ENCODE measurements at regions not wholly inside any gene's neighbourhood (a gene's known extent, or its start where the extent isn't known, plus 50 kb on each side); places are given as distances from the start of the nearest gene placed in this dataset.
"Not testable (repeated sequence)": the region's sequence is repeated elsewhere in the genome, so short reads cannot be mapped to it uniquely, and the experiment has no call there.

DNA sequence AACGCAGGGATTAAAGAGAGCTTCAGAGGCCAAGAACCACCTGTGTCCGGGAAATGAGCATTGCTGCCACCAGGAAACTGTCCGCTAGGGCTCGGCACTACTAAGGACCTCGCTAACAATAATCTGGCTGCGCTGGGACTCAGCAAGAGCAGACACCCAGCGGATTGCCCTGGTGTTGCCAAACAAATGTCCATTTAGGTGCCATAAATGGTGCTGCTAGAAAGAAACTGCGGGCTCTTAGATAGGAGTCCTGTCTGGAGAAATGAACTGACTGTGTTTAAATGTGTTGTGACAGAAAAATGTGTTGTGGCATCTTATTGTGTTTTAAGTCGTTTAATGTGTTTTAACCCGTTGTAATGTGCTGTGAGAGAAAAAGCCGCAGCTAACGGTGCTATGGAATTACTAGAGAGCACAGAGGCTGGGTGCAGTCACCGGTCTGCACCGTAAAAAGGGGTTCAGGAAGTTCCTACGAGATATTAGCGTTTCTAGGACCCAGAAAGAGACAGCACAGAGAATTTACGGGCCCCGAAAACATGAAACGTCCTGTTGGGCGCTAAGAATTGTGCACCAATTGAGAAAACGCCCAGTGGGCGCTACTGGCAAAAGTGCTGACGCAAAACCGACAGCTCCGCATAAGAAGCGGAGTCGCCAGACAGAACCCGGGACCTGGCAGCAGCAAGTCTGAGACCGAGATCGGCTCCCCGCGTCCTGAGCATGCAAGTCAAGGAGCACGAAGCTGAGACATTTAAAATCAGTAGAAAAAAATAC lies 90.6 kb downstream of the ANXA2R start:
- DNase-seq = peak; percentile 85

DNA sequence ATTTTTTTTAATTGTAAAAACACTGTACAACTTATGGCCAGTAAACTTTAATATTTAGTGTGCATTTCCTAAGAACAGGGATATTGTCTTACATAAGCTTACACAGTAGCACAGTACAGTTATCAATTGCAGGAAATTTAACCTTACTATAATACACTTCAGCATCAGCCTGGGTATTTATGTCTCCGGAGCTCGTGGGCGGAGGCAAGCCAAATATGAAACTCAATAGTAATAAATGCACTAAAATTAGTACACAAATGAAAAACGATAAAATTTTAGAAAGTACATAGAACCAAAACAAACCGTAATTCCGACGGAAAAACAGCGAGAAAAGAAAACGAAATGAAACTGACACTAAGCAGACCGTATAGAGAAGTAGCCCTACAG lies 91.2 kb downstream of the ANXA2R start:
- DNase-seq = no peak

DNA sequence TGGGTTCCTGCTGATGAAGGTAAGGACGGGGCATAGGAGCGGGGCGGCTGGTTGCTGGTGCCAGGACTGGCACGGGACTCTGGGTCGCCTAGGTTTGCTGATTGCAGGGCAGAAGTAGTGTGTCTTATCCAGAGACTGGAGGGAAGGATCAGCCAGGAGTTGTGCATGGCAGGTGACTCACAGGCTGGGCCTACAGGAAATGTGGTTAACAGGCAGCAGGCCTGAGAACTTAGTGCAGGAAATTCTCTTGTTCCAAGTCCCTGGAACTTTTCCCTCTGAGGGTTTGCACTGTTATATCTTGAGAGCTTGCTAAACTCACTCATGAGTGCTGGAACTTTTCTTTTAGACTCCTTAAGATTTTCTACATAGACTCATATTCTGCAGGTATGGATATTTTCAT lies 95.1 kb downstream of the ANXA2R start:
- DNase-seq = no peak

DNA sequence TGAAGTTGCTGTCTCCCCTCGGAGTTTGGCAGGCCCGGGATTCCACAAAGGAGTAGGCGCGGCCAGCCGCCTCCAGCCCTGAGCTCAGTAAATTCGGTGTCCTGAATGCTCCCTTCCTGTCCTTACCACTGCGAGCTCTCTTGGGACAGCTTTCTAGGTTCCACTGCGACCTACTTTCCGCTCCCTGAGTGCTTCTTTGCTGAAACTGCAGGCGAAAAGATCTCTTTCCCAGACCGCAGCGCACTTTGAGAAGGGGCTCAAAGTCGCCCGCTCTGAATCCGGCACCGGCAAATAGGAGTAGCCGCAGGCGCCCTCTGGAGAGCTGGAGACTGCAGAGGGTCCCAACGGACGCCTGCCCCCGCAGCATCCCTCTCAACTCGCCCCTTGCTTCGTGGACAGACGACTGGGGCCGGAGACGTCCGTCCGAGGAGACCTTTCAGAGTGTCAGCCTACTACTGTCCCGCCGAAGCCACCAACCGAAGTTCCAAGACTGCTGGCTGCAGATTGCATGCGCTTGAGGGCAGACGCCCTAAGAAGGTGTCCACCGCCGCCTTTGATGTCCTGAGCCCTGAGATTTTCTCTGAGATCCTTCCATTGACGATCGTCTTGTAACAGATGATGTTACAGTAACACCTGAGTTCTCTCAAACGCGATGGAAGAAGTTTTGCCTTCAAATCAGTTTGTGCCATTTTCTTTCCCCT lies 96.0 kb downstream of the ANXA2R start:
- no peak for DNase-seq

DNA sequence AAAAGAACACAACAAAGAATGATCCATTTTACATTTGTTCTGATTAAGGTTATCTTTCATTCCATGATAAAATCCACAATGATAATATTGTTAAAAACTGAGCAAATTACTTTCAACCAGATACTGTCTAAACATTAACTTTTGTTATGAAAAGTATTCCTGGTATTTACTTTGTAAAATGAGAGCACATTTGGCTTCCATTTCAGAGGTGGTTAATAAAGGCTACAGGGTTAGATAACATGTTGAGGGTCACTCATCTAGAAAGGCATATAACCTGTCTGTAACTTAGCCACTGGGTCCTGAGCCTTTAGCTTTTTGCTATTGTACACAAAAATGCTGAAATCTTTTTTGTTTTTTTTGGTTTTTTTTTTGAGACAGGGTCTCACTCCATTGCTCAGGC lies 99.3 kb downstream of the ANXA2R start:
- DNase-seq = no peak

DNA sequence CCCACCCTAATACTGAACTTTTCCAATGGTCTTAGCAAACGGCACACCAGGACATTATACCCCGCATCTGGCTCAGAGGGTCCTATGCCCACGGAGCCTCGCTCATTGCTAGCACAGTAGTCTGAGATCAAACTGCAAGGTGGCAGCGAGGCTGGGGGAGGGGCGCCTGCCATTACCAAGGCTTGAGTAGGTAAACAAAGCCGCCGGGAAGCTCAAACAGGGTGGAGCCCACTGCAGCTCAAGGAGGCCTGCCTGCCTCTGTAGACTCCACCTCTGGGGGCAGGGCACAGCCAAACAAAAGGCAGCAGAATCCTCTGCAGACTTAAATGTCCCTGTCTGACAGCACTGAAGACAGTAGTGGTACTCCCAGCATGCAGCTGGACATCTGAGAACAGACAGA lies 108.1 kb downstream of the ANXA2R start:
- not testable (repeated sequence) for DNase-seq

DNA sequence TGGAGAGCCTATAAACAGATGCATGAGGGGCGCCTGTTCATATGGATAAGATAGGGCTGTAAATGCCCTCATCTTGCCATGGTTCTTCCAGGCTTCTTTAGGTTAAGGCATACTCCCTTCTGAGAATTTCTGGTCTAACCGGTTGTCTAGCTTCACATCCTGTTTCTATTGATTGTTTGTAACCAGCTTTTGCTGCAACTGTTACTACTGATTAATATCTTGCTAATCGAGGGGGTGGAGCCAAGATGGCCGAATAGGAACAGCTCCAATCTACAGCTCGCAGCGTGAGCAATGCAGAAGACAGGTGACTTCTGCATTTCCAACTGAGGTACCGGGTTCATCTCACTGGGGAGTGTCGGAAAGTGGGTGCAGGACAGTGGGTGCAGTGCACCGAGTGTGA lies 108.7 kb downstream of the ANXA2R start:
- DNase-seq = not testable (repeated sequence)

DNA sequence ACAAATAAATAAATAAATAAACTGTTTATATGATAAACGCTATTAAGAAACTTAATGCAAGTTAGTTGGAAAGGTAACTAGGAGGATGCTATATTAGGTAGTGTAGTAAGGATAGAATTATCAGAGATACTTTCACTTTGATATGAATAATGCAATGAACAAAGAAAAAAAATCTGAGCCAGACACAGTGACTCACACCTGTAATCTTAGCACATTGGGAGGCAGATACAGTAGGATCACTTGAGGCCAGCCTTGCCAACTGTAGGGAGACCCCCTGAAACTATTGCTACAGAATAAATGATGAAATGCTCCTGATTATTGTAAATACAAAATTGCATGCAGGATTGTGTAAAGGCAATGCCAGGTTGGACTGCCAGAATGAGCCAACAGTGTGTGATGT lies 109.2 kb downstream of the ANXA2R start:
- no peak for DNase-seq

DNA sequence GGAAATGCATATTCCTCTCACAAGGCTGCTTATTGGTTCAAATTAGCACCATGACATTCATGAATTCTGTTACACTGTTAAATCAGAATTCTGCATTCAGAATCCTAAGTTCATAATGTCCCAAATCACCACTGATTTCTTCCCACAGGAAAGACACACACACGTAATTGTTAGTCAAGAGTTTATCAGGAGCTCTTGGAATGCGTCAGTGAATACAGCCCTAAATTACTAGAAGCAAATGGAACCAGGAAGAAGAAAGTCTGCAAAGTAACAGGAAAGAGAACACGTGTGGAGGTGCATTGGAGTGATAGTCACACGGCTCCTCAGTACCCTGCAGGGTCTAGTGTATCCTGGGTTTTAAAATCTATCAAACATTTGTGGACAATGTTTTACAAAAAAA lies 110.2 kb downstream of the ANXA2R start:
- no peak for DNase-seq

DNA sequence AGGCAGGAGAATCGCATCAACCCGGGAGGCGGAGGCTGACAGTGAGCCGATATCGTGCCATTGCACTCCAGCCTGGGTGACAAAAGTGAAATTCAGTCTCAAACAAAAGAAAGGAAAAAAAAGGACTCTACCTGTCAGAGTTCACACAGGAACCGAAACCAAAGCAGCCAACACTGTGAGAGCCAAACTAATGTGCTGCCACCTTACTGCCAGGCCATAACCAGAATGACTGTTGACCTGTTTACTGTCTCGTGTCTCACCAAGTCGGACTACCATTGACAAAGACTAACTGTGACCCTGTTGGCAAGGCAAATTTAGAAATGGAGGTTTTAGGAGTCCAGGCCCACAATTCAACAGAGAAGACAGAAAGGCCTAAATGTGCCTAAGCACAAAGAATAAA lies 112.4 kb downstream of the ANXA2R start:
- no peak for DNase-seq

DNA sequence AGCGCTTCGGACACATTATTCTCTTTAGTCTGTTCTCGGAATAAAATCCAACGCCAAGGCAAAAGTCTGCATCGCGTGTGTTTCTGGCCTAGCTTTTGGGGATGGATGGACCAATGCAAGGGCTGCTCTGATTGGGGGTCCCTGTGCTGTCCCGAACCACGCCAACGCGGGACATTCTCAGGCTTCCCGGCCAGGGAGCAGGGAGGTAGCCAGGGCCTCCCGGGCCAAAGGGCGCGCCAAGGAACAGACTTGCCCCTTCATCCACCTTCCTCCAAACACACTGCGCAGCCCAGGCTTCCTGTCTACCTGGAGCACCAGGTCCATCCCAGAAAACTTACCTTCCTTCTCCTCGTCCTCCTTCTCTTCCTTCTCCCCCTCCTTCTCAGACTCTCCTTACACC lies 113.0 kb upstream of the SELENOP start:
- no peak for DNase-seq

DNA sequence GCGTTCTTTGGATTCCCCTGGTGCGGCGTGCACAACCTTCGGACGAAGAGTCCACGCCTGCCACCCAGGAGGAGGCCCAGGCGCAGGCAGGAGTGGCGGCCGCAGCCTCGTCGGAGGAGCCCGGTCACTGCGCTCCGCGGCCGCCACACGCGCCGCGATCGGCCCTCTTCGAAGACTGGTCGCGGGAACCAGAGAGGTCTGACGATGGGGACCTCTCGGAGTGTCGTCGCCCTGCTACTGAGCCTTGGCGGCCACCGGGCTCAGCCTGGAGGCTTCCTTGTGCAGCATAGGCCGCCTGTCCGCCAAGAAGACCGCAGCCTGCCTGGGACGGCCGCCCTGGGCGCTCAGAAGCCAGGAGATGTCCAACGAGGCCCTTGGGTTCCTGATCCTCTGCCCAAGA lies 112.5 kb upstream of the SELENOP start:
- DNase-seq = no peak

DNA sequence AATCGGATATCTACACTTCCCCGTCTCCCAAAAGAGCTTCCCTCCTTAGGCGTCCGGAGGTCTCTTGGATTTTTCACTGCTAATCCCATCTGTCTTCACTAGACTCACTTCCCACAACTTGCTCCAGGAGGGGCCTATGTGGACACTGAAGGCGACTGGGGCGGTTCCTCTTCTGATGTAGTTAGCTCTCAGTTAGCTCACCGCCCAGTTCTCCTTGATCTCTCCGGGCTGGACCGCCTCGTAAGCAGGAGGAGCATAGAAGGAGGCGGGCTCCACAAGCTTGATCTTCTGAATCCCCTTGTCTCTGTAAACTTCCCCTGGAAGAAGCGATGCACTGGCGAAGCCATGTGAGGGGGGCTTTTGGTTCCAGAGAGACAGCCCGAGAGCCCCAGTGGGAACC lies 112.0 kb upstream of the SELENOP start:
- no peak for DNase-seq

DNA sequence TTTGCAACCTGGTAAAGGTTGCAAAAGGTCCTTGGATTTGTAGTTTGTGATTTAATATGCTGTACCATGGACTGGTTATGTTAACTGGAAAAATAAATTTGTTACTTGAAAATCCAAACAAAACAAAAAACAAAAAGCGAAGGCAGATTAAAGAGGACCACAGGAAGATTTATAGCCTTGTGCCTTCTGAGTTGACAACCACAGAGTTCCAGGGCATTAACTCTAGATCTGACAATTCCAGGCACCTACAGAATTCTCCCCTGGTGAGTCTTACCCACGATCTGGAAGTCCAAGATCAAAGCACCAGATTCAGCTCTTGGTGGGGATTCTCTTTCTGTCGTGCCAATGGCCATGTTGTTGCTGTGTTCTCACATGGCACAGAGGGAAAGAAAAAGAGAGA lies 107.9 kb upstream of the SELENOP start:
- DNase-seq = no peak

DNA sequence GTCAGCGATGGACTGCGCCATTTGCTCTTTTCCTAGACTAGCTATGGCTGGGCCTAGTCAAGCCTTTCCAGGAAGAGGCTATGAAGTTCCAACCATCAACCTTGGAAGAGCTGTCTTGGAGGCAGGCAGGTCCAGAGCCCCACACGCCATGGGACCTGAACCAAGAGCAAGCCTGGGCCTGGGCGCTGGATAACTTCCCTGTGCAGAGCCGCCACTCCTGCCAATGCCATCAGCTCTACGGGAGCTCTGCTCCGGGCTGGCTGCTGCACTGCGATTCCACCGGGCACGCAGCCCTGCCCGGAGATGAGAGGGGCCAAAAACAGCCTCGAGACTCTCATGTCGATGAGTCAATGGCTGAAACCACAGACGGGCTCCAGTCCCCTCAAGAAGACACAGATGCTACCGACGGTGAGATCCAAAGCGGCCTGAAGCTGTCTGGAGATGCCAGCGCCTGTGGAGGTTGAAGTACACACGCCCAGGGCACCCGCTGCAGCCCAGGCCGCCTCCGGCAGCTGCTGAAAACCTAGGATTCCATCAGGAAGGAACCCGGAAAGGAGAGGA lies 103.7 kb upstream of the SELENOP start:
- DNase-seq = no peak

DNA sequence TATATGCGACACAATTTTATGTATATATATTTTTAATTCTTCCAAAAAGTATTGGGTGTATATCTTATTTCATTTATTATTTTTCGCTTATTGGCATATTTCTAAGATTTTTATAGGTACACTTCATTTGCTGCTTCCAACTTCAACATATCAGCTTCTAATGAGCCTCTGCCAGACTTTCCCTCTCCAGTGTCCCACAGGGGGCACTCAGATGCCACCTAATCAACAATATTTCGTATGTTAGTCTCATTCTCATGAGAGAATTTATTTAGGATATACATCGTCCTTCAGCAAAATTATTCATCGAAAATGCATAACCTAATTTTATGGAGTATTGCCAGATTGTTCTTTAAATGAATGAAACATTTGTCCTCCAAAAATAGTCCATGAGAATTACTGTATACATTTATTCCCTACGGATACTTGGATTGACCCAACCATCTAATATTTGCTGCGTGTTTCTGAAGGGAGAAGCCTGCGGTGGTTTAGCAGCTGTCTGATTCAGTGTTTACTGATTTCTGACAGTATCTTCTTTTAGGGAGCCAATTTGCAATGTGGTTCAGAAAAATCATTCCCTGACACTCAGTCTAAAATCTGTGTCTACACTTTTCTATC lies 100.6 kb upstream of the SELENOP start:
- peak; percentile 73 for DNase-seq

DNA sequence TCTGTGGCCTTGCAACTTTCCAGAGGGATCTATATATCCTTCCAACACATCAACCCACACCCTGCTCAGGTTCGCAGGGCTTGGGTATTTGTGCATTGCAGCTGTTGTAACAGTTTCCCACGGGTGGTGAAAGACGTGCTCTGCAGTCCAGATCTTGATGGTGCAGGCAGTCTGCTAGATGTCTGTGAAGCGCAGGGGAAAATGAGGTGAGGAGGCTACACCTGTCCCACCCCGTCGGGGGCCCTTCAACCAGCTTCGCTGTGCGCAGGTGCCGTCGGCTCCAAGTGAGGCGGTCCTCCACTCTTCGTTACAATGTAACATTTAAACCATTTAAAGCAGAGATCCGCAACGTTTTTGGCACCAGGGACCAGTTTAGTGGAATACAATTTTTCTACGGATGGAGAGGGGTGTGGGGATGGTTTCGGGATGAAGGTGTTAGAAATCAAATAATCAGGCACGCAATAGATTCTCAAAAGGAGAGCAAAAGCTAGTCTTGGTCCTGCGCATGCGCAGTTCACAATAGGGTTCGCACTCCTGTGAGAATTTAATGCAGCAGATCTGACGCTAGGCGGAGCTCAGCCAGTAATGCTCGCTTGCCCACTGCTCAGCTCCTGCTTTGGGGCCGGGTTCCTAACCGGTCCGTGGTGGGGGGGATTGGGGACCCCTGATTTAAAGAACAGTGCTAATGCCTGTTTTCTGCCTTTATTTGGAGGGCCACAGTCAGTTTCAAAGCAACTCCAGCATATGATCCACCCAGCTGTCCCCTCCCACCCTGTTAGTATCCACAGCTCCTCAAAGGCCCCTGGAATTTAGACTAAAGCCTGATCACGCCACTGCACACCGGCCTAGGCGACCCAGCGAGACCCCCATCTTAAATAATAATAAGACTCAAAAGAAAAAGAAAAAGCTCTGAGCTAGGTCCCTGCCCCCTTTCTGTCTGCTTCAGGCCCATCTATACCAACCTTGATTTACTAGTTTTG lies 97.1 kb upstream of the SELENOP start:
- DNase-seq = peak; percentile 94

DNA sequence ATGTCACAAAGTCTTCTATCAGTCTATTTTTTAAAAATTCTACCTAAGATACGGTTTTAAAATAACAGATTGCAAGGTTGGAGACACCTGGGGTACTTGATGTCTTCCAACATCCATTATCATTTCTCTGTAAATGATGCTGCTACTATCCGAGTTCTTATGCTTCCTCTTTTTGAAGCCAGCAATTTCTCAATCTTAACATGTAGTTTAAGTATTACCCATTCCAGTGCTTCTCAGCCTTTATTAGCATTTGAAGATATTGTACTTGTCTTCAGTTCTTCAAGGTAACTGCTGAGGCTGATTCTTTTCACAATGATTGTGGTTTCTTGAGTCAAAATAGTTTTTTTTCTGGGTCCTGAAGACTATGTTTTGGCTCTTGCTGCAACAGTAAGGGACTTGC lies 96.4 kb upstream of the SELENOP start:
- DNase-seq = no peak

DNA sequence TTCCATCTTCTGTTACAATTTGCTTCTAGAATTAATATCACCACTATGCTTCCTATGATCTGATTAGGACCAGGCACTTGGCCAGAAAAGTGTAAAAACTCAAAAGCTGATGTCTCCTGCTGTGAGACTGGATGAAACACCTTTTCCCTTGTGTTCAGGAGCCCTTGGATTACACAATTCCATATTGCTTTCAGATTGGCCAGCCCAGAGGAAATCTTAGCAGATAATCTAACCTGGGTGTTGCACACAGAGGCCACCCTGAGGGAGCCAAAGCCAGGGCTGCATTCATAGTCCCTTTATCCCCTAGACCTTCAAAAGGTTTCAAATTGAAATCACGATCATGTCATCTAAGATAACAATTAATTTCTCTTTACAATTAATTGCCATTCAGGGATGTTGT lies 94.1 kb upstream of the SELENOP start:
- DNase-seq = no peak

DNA sequence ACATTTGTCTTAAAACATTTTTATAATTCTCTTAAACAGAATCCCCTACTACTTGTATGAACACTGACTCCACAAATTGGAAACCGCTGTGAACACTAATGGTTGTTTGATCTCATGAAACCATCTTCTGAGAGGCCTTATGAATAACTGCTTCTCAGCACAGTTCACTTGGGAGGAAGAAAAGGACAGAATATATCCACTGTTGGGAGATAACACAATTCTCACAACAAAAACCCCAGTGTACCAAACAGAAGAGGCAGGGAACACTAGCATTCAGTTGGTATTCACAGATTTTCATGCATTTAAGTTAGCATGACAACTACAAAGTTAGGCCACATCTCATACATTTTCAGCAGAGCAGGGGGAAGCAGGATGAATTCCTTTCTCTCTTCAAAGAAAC lies 89.0 kb upstream of the SELENOP start:
- no peak for DNase-seq

DNA sequence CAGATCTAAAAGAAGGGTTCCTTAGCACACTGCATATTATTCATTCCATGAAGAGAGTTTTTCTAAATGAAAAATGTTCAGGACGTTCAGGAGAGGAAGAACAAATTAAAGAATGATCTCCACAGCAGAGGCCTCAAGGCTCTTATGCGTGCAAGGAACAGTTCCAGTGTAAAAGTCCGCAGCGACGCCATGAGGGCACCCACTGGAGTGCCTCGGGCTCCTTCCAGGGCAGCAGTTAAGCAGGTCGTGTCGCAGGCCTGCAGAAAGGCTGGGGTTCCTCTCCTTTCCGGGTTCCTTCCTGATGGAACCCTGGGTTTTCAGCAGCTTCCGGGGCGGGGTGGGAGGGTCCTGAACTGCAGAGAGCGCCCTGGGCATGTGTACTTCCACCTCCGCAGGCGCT lies 87.1 kb upstream of the SELENOP start:
- DNase-seq = no peak

DNA sequence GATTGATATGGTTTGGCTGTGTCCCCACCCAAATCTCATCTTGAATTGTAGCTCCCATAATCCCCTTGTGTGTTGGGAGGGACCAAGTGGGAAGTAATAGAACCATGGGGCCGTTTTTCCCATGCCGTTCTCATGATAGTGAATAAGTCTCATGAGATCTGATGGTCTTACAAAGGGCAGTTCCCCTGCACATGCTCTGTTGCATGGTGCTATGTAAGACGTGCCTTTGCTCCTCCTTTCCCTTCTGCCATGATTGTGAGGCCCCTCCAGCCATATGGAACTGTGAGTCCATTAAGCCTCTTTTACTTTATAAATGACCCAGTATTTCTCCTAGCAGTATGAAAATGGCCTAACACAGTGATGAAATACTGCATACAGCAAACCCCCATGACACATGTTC lies 84.8 kb upstream of the SELENOP start:
- DNase-seq = no peak

DNA sequence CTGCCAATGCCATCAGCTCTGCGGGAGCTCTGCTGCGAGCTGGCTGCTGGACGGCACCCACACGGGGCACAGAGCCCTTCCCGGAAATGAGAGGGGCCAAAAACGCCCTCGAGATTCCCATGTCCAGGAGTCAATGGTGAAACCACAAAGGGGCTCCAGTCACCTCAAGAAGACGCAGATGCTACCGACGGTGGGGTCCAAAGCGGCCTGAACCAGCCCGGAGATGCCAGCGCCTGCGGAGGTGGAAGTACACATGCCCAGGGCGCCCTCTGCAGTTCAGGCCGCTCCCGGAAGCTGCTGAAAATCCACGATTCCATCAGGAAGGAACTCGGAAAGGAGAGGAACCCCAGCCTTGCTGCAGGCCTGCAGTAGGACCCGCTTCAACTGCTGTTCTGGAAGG lies 82.4 kb upstream of the SELENOP start:
- DNase-seq = no peak

Measured in CD4-positive, alpha-beta T cell treated with Interleukin-10 for 1 hour (primary cell).